Neural progenitor cell (in vitro differentiated cells): ENCODE measurements at regions not wholly inside any gene's neighbourhood (a gene's known extent, or its start where the extent isn't known, plus 50 kb on each side); places are given as distances from the start of the nearest gene placed in this dataset.

ENCODE experiments used
- EZH2 ChIP-seq: fragments of 200-600 bp; sonication (generic); IDR thresholded peaks from 2 replicates; pipeline ENCODE4 v1.6.1; 2017; ENCODE audit warnings: antibody characterized with exemption, mild to moderate bottlenecking, moderate library complexity
- TF ChIP-seq, protein P1 (sequence below): fragments of 200-600 bp; sonication (generic); IDR thresholded peaks from 2 replicates; pipeline ENCODE4 v1.5.1; 2017; ENCODE audit warnings: antibody characterized with exemption, mild to moderate bottlenecking

DNA sequence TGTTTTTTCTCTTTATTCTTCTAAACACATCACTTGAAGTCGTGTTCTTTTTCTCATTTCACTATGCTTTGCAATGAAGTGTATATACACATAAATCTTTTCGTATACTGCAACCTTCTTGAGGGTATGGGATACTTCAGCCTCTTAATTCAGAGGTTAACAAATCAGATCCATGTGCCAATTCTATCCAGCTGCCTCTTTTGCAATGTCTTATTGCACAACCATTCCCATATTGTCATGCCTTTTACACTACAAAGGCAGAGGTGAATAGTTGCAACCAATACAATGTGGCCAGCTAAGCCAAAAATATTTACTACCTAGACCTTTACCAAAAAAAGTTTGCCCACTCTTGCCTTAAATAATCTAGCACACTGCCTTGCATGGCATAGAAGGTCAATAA lies 224.5 kb upstream of the FOXG1 start:
- TF ChIP-seq EZH2, result no peak
- TF ChIP-seq, protein P1, sequence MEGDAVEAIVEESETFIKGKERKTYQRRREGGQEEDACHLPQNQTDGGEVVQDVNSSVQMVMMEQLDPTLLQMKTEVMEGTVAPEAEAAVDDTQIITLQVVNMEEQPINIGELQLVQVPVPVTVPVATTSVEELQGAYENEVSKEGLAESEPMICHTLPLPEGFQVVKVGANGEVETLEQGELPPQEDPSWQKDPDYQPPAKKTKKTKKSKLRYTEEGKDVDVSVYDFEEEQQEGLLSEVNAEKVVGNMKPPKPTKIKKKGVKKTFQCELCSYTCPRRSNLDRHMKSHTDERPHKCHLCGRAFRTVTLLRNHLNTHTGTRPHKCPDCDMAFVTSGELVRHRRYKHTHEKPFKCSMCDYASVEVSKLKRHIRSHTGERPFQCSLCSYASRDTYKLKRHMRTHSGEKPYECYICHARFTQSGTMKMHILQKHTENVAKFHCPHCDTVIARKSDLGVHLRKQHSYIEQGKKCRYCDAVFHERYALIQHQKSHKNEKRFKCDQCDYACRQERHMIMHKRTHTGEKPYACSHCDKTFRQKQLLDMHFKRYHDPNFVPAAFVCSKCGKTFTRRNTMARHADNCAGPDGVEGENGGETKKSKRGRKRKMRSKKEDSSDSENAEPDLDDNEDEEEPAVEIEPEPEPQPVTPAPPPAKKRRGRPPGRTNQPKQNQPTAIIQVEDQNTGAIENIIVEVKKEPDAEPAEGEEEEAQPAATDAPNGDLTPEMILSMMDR, result no peak
